ENCODE measurements at regions not wholly inside any gene's neighbourhood (a gene's known extent, or its start where the extent isn't known, plus 50 kb on each side); places are given as distances from the start of the nearest gene placed in this dataset.

- H3K27ac ChIP-seq (ENCODE audit: low read depth in 1 of 2, low read length in 1 of 2) = no peak overlapping the region
- H3K27me3 ChIP-seq (ENCODE audit: control insufficient read depth in 2 of 2, insufficient read depth in 1 of 2, low read length in 1 of 2) = no peaks in the 10 kb centered on the region
- H3K36me3 ChIP-seq (ENCODE audit: control insufficient read depth in 2 of 2, insufficient read depth in 2 of 2, low read length in 1 of 2) = no peaks in the 10 kb centered on the region
- no peak for DNase-seq (ENCODE audit: low read depth in 6 of 9, low spot score in 9 of 9)
- H3K4me3 ChIP-seq (ENCODE audit: low read length in 2 of 2) = no peak overlapping the region
- no peaks in the 10 kb centered on the region for H3K4me1 ChIP-seq (ENCODE audit: control insufficient read depth in 2 of 2, insufficient read depth in 2 of 2, low read length in 2 of 2)
- H3K9me3 ChIP-seq (ENCODE audit: control insufficient read depth in 2 of 2, insufficient read depth in 1 of 2, low read length in 1 of 2) = no peaks in the 10 kb centered on the region
- 95% methylated on average over 3 of the region's 3 CpGs for WGBS
Measured at GRCh38 chr9:116066221-116066620, 87.4 kb upstream of the PAPPA start.

- WGBS = 88% methylated on average over 3 of the region's 3 CpGs
- no peak overlapping the region for H3K4me3 ChIP-seq (ENCODE audit: low read length in 2 of 2)
- H3K27me3 ChIP-seq (ENCODE audit: control insufficient read depth in 2 of 2, insufficient read depth in 1 of 2, low read length in 1 of 2) = no peaks in the 10 kb centered on the region
- no peak for DNase-seq (ENCODE audit: low read depth in 6 of 9, low spot score in 9 of 9)
- no peaks in the 10 kb centered on the region for H3K9me3 ChIP-seq (ENCODE audit: control insufficient read depth in 2 of 2, insufficient read depth in 1 of 2, low read length in 1 of 2)
- no peaks in the 10 kb centered on the region for H3K4me1 ChIP-seq (ENCODE audit: control insufficient read depth in 2 of 2, insufficient read depth in 2 of 2, low read length in 2 of 2)
- no peak overlapping the region for H3K27ac ChIP-seq (ENCODE audit: low read depth in 1 of 2, low read length in 1 of 2)
- no peaks in the 10 kb centered on the region for H3K36me3 ChIP-seq (ENCODE audit: control insufficient read depth in 2 of 2, insufficient read depth in 2 of 2, low read length in 1 of 2)
Measured at GRCh38 chr9:116067566-116067965, 86.0 kb upstream of the PAPPA start.

- Histone ChIP-seq H3K27ac (ENCODE audit: low read depth in 1 of 2, low read length in 1 of 2) (no peak overlapping the region), H3K27me3 (ENCODE audit: control insufficient read depth in 2 of 2, insufficient read depth in 1 of 2, low read length in 1 of 2) (no peaks in the 10 kb centered on the region), H3K36me3 (ENCODE audit: control insufficient read depth in 2 of 2, insufficient read depth in 2 of 2, low read length in 1 of 2) (no peaks in the 10 kb centered on the region), H3K9me3 (ENCODE audit: control insufficient read depth in 2 of 2, insufficient read depth in 1 of 2, low read length in 1 of 2) (no peaks in the 10 kb centered on the region), H3K4me3 (ENCODE audit: low read length in 2 of 2) (no peak overlapping the region), H3K4me1 (ENCODE audit: control insufficient read depth in 2 of 2, insufficient read depth in 2 of 2, low read length in 2 of 2) (no peaks in the 10 kb centered on the region)
- DNase-seq (ENCODE audit: low read depth in 6 of 9, low spot score in 9 of 9) = no peak
- WGBS = 76% methylated on average over 4 of the region's 4 CpGs
Measured at GRCh38 chr9:116070256-116070914, 83.2 kb upstream of the PAPPA start.

- 88% methylated on average over 2 of the region's 2 CpGs for WGBS
- H3K4me3 ChIP-seq (ENCODE audit: low read length in 2 of 2) = no peak overlapping the region
- no peaks in the 10 kb centered on the region for H3K27me3 ChIP-seq (ENCODE audit: control insufficient read depth in 2 of 2, insufficient read depth in 1 of 2, low read length in 1 of 2)
- H3K4me1 ChIP-seq (ENCODE audit: control insufficient read depth in 2 of 2, insufficient read depth in 2 of 2, low read length in 2 of 2) = no peaks in the 10 kb centered on the region
- H3K36me3 ChIP-seq (ENCODE audit: control insufficient read depth in 2 of 2, insufficient read depth in 2 of 2, low read length in 1 of 2) = no peaks in the 10 kb centered on the region
- no peak overlapping the region for H3K27ac ChIP-seq (ENCODE audit: low read depth in 1 of 2, low read length in 1 of 2)
- no peak for DNase-seq (ENCODE audit: low read depth in 6 of 9, low spot score in 9 of 9)
- H3K9me3 ChIP-seq (ENCODE audit: control insufficient read depth in 2 of 2, insufficient read depth in 1 of 2, low read length in 1 of 2) = no peaks in the 10 kb centered on the region
Measured at GRCh38 chr9:116072046-116072445, 81.5 kb upstream of the PAPPA start.

- Histone ChIP-seq H3K9me3 (ENCODE audit: control insufficient read depth in 2 of 2, insufficient read depth in 1 of 2, low read length in 1 of 2) (no peaks in the 10 kb centered on the region), H3K27ac (ENCODE audit: low read depth in 1 of 2, low read length in 1 of 2) (no peak overlapping the region), H3K4me1 (ENCODE audit: control insufficient read depth in 2 of 2, insufficient read depth in 2 of 2, low read length in 2 of 2) (no peaks in the 10 kb centered on the region), H3K36me3 (ENCODE audit: control insufficient read depth in 2 of 2, insufficient read depth in 2 of 2, low read length in 1 of 2) (no peaks in the 10 kb centered on the region), H3K27me3 (ENCODE audit: control insufficient read depth in 2 of 2, insufficient read depth in 1 of 2, low read length in 1 of 2) (no peaks in the 10 kb centered on the region), H3K4me3 (ENCODE audit: low read length in 2 of 2) (no peak overlapping the region)
- no peak for DNase-seq (ENCODE audit: low read depth in 6 of 9, low spot score in 9 of 9)
- WGBS = 82% methylated on average over 2 of the region's 2 CpGs
Measured at GRCh38 chr9:116073826-116074225, 79.8 kb upstream of the PAPPA start.

- Histone ChIP-seq H3K9me3 (ENCODE audit: control insufficient read depth in 2 of 2, insufficient read depth in 1 of 2, low read length in 1 of 2) (no peaks in the 10 kb centered on the region), H3K4me3 (ENCODE audit: low read length in 2 of 2) (no peak overlapping the region), H3K27me3 (ENCODE audit: control insufficient read depth in 2 of 2, insufficient read depth in 1 of 2, low read length in 1 of 2) (no peaks in the 10 kb centered on the region), H3K4me1 (ENCODE audit: control insufficient read depth in 2 of 2, insufficient read depth in 2 of 2, low read length in 2 of 2) (no peaks in the 10 kb centered on the region), H3K27ac (ENCODE audit: low read depth in 1 of 2, low read length in 1 of 2) (no peak overlapping the region), H3K36me3 (ENCODE audit: control insufficient read depth in 2 of 2, insufficient read depth in 2 of 2, low read length in 1 of 2) (no peaks in the 10 kb centered on the region)
- no peak for DNase-seq (ENCODE audit: low read depth in 6 of 9, low spot score in 9 of 9)
Measured at GRCh38 chr9:116074658-116075057, 78.9 kb upstream of the PAPPA start.

GRCh38 chr9:116075191-116075590, 78.4 kb upstream of the PAPPA start:
- no peak for DNase-seq (ENCODE audit: low read depth in 6 of 9, low spot score in 9 of 9)
- 92% methylated on average over 5 of the region's 5 CpGs for WGBS
- no peaks in the 10 kb centered on the region for H3K4me1 ChIP-seq (ENCODE audit: control insufficient read depth in 2 of 2, insufficient read depth in 2 of 2, low read length in 2 of 2)
- no peak overlapping the region for H3K4me3 ChIP-seq (ENCODE audit: low read length in 2 of 2)
- H3K27ac ChIP-seq (ENCODE audit: low read depth in 1 of 2, low read length in 1 of 2) = no peak overlapping the region
- H3K36me3 ChIP-seq (ENCODE audit: control insufficient read depth in 2 of 2, insufficient read depth in 2 of 2, low read length in 1 of 2) = no peaks in the 10 kb centered on the region
- no peaks in the 10 kb centered on the region for H3K27me3 ChIP-seq (ENCODE audit: control insufficient read depth in 2 of 2, insufficient read depth in 1 of 2, low read length in 1 of 2)
- no peaks in the 10 kb centered on the region for H3K9me3 ChIP-seq (ENCODE audit: control insufficient read depth in 2 of 2, insufficient read depth in 1 of 2, low read length in 1 of 2)

- H3K36me3 ChIP-seq (ENCODE audit: control insufficient read depth in 2 of 2, insufficient read depth in 2 of 2, low read length in 1 of 2) = no peaks in the 10 kb centered on the region
- no peak for DNase-seq (ENCODE audit: low read depth in 6 of 9, low spot score in 9 of 9)
- H3K27me3 ChIP-seq (ENCODE audit: control insufficient read depth in 2 of 2, insufficient read depth in 1 of 2, low read length in 1 of 2) = no peaks in the 10 kb centered on the region
- no peaks in the 10 kb centered on the region for H3K9me3 ChIP-seq (ENCODE audit: control insufficient read depth in 2 of 2, insufficient read depth in 1 of 2, low read length in 1 of 2)
- no peak overlapping the region for H3K4me3 ChIP-seq (ENCODE audit: low read length in 2 of 2)
- H3K27ac ChIP-seq (ENCODE audit: low read depth in 1 of 2, low read length in 1 of 2) = no peak overlapping the region
- no peaks in the 10 kb centered on the region for H3K4me1 ChIP-seq (ENCODE audit: control insufficient read depth in 2 of 2, insufficient read depth in 2 of 2, low read length in 2 of 2)
Measured at GRCh38 chr9:116078640-116079039, 75.0 kb upstream of the PAPPA start.

GRCh38 chr9:116080561-116080960, 73.0 kb upstream of the PAPPA start:
- no peak for DNase-seq (ENCODE audit: low read depth in 6 of 9, low spot score in 9 of 9)
- Histone ChIP-seq H3K4me3 (ENCODE audit: low read length in 2 of 2) (no peak overlapping the region), H3K27me3 (ENCODE audit: control insufficient read depth in 2 of 2, insufficient read depth in 1 of 2, low read length in 1 of 2) (no peaks in the 10 kb centered on the region), H3K36me3 (ENCODE audit: control insufficient read depth in 2 of 2, insufficient read depth in 2 of 2, low read length in 1 of 2) (no peaks in the 10 kb centered on the region), H3K4me1 (ENCODE audit: control insufficient read depth in 2 of 2, insufficient read depth in 2 of 2, low read length in 2 of 2) (no peaks in the 10 kb centered on the region), H3K27ac (ENCODE audit: low read depth in 1 of 2, low read length in 1 of 2) (no peak overlapping the region), H3K9me3 (ENCODE audit: control insufficient read depth in 2 of 2, insufficient read depth in 1 of 2, low read length in 1 of 2) (no peaks in the 10 kb centered on the region)
- WGBS = 70% methylated on average over 5 of the region's 5 CpGs
